IgD-negative memory B cell (primary cell): ENCODE measurements at regions not wholly inside any gene's neighbourhood (a gene's known extent, or its start where the extent isn't known, plus 50 kb on each side); places are given as distances from the start of the nearest gene placed in this dataset.

ENCODE experiments used
- H3K27ac Mint-ChIP-seq, 3 donors: one replicate each; pipeline ENCODE4 v1.8.0; 2020 to 2022; ENCODE audit warnings: mild to moderate bottlenecking in 3 of 3, mixed read lengths in 3 of 3, moderate library complexity in 1 of 3
- H3K27me3 Mint-ChIP-seq: one replicate; pipeline ENCODE4 v1.8.0; 2021; ENCODE audit warnings: mixed read lengths
- H3K36me3 Mint-ChIP-seq: one replicate; pipeline ENCODE4 v1.8.0; 2020; ENCODE audit warnings: mild to moderate bottlenecking, mixed read lengths
- H3K4me1 Mint-ChIP-seq, 3 donors: one replicate each; pipeline ENCODE4 v1.8.0; 2020 to 2022; ENCODE audit warnings: mixed read lengths in 3 of 3, mild to moderate bottlenecking in 1 of 3
- H3K4me3 Mint-ChIP-seq, 4 donors: one replicate each; pipeline ENCODE4 v1.8.0; 2020 to 2022; ENCODE audit warnings: mild to moderate bottlenecking in 4 of 4, mixed read lengths in 4 of 4, moderate library complexity in 3 of 4
- H3K9me3 Mint-ChIP-seq, 3 donors: one replicate each; pipeline ENCODE4 v1.8.0; 2020 to 2021; ENCODE audit warnings: mixed read lengths in 3 of 3, mild to moderate bottlenecking in 1 of 3

GRCh38 chr14:101129521-101130167 is 226.1 kb upstream of the RTL1 start:
- peaks cover 0 to 3% (median 0%) of the 10 kb centered on the region in 3 donors for H3K4me1 Mint-ChIP-seq
- H3K27me3 Mint-ChIP-seq: peaks cover 12% of the 10 kb centered on the region
- no peak overlapping the region for H3K4me3 Mint-ChIP-seq
- no peak overlapping the region for H3K27ac Mint-ChIP-seq
- H3K9me3 Mint-ChIP-seq: peaks cover 6 to 12% (median 8%) of the 10 kb centered on the region in 3 donors
- H3K36me3 Mint-ChIP-seq: peaks cover 1% of the 10 kb centered on the region

- Mint-ChIP-seq H3K27me3 (peaks cover 15% of the 10 kb centered on the region), H3K9me3 (peaks cover 6 to 12% (median 8%) of the 10 kb centered on the region in 3 donors), H3K4me3 (no peak overlapping the region), H3K36me3 (peaks cover 1% of the 10 kb centered on the region), H3K4me1 (peaks cover 0 to 3% (median 0%) of the 10 kb centered on the region in 3 donors), H3K27ac (no peak overlapping the region)
These were observed 227.3 kb upstream of the RTL1 start for GRCh38 chr14:101130861-101131260.

- Mint-ChIP-seq H3K27me3 (peaks cover 15% of the 10 kb centered on the region), H3K4me3 (no peak overlapping the region)
These were observed 228.0 kb upstream of the RTL1 start for GRCh38 chr14:101131451-101131916.

GRCh38 chr14:101132051-101132571 is 228.6 kb upstream of the RTL1 start:
- H3K27ac Mint-ChIP-seq: no peak overlapping the region
- peaks cover 6 to 12% (median 7%) of the 10 kb centered on the region in 3 donors for H3K9me3 Mint-ChIP-seq
- H3K4me1 Mint-ChIP-seq: peaks cover 0 to 3% (median 0%) of the 10 kb centered on the region in 3 donors
- peaks cover 15% of the 10 kb centered on the region for H3K27me3 Mint-ChIP-seq
- peaks cover 1% of the 10 kb centered on the region for H3K36me3 Mint-ChIP-seq
- H3K4me3 Mint-ChIP-seq: no peak overlapping the region

More at GRCh38 chr14:101131451-101131916, 228.0 kb upstream of the RTL1 start:
- no peak overlapping the region for H3K27ac Mint-ChIP-seq
- peaks cover 1% of the 10 kb centered on the region for H3K36me3 Mint-ChIP-seq
- peaks cover 6 to 12% (median 8%) of the 10 kb centered on the region in 3 donors for H3K9me3 Mint-ChIP-seq
- H3K4me1 Mint-ChIP-seq: peaks cover 0 to 3% (median 0%) of the 10 kb centered on the region in 3 donors

GRCh38 chr14:101132588-101132987 is 229.1 kb upstream of the RTL1 start:
- H3K4me1 Mint-ChIP-seq: peaks cover 0 to 3% (median 0%) of the 10 kb centered on the region in 3 donors
- H3K36me3 Mint-ChIP-seq: peaks cover 1% of the 10 kb centered on the region
- peaks cover 2 to 12% (median 6%) of the 10 kb centered on the region in 3 donors for H3K9me3 Mint-ChIP-seq
- H3K4me3 Mint-ChIP-seq: no peak overlapping the region
- H3K27me3 Mint-ChIP-seq: peaks cover 15% of the 10 kb centered on the region
- no peak overlapping the region for H3K27ac Mint-ChIP-seq

GRCh38 chr14:101133068-101133467 is 229.5 kb upstream of the RTL1 start:
- H3K36me3 Mint-ChIP-seq: peaks cover 1% of the 10 kb centered on the region
- H3K27ac Mint-ChIP-seq: no peak overlapping the region
- H3K27me3 Mint-ChIP-seq: peaks cover 15% of the 10 kb centered on the region
- H3K4me1 Mint-ChIP-seq: peaks cover 0 to 3% (median 0%) of the 10 kb centered on the region in 3 donors
- H3K9me3 Mint-ChIP-seq: peaks cover 0 to 7% (median 6%) of the 10 kb centered on the region in 3 donors
- H3K4me3 Mint-ChIP-seq: no peak overlapping the region

GRCh38 chr14:101134161-101134631 is 230.7 kb upstream of the RTL1 start:
- peaks cover 2 to 6% (median 6%) of the 10 kb centered on the region in 3 donors for H3K9me3 Mint-ChIP-seq
- H3K27me3 Mint-ChIP-seq: peaks cover 13% of the 10 kb centered on the region
- H3K27ac Mint-ChIP-seq: no peak overlapping the region
- peaks cover 0 to 3% (median 0%) of the 10 kb centered on the region in 3 donors for H3K4me1 Mint-ChIP-seq
- peaks cover 1% of the 10 kb centered on the region for H3K36me3 Mint-ChIP-seq
- H3K4me3 Mint-ChIP-seq: no peak overlapping the region

- H3K9me3 Mint-ChIP-seq: peaks cover 2 to 6% (median 6%) of the 10 kb centered on the region in 3 donors
- peaks cover 0 to 3% (median 0%) of the 10 kb centered on the region in 3 donors for H3K4me1 Mint-ChIP-seq
These were observed 231.4 kb upstream of the RTL1 start for GRCh38 chr14:101134851-101135433.

GRCh38 chr14:101135796-101136742 is 232.5 kb upstream of the RTL1 start:
- no peak overlapping the region for H3K4me3 Mint-ChIP-seq
- peaks cover 11% of the 10 kb centered on the region for H3K27me3 Mint-ChIP-seq
- H3K27ac Mint-ChIP-seq: no peak overlapping the region
- peaks cover 2 to 16% (median 12%) of the 10 kb centered on the region in 3 donors for H3K9me3 Mint-ChIP-seq
- no peaks in the 10 kb centered on the region for H3K36me3 Mint-ChIP-seq
- no peaks in the 10 kb centered on the region for H3K4me1 Mint-ChIP-seq

More at GRCh38 chr14:101134851-101135433, 231.4 kb upstream of the RTL1 start:
- H3K4me3 Mint-ChIP-seq: no peak overlapping the region
- H3K36me3 Mint-ChIP-seq: peaks cover 1% of the 10 kb centered on the region
- peaks cover 13% of the 10 kb centered on the region for H3K27me3 Mint-ChIP-seq
- H3K27ac Mint-ChIP-seq: no peak overlapping the region

GRCh38 chr14:101137234-101137633 is 233.7 kb upstream of the RTL1 start:
- H3K27ac Mint-ChIP-seq: no peak overlapping the region
- H3K4me1 Mint-ChIP-seq: no peaks in the 10 kb centered on the region
- peaks cover 5% of the 10 kb centered on the region for H3K27me3 Mint-ChIP-seq
- H3K9me3 Mint-ChIP-seq: peaks cover 9 to 26% (median 12%) of the 10 kb centered on the region in 3 donors
- no peaks in the 10 kb centered on the region for H3K36me3 Mint-ChIP-seq
- H3K4me3 Mint-ChIP-seq: no peak overlapping the region

- no peaks in the 10 kb centered on the region for H3K27me3 Mint-ChIP-seq
- H3K9me3 Mint-ChIP-seq: peaks cover 8 to 33% (median 20%) of the 10 kb centered on the region in 3 donors
- H3K4me1 Mint-ChIP-seq: no peaks in the 10 kb centered on the region
- no peak overlapping the region for H3K4me3 Mint-ChIP-seq
- peaks cover 1% of the 10 kb centered on the region for H3K36me3 Mint-ChIP-seq
- no peak overlapping the region for H3K27ac Mint-ChIP-seq
These were observed 244.3 kb upstream of the RTL1 start for GRCh38 chr14:101147848-101148247.

GRCh38 chr14:101150039-101150610 is 246.6 kb upstream of the RTL1 start:
- Mint-ChIP-seq H3K9me3 (peaks cover 6 to 22% (median 20%) of the 10 kb centered on the region in 3 donors), H3K36me3 (peaks cover 1% of the 10 kb centered on the region), H3K27me3 (no peaks in the 10 kb centered on the region), H3K4me1 (no peaks in the 10 kb centered on the region), H3K4me3 (no peak overlapping the region), H3K27ac (no peak overlapping the region)

- no peaks in the 10 kb centered on the region for H3K27me3 Mint-ChIP-seq
- no peaks in the 10 kb centered on the region for H3K4me1 Mint-ChIP-seq
- H3K9me3 Mint-ChIP-seq: peaks cover 4 to 15% (median 12%) of the 10 kb centered on the region in 3 donors
- peaks cover 1% of the 10 kb centered on the region for H3K36me3 Mint-ChIP-seq
- no peak overlapping the region for H3K4me3 Mint-ChIP-seq
- H3K27ac Mint-ChIP-seq: no peak overlapping the region
These were observed 247.9 kb upstream of the RTL1 start for GRCh38 chr14:101151226-101151926.

GRCh38 chr14:101151927-101152305 is 248.4 kb upstream of the RTL1 start:
- H3K4me3 Mint-ChIP-seq: peak overlapping the region in 1 of 4 donors; percentile 5
- no peak overlapping the region for H3K27ac Mint-ChIP-seq
- H3K9me3 Mint-ChIP-seq: peaks cover 4 to 15% (median 11%) of the 10 kb centered on the region in 3 donors
- no peaks in the 10 kb centered on the region for H3K27me3 Mint-ChIP-seq
- no peaks in the 10 kb centered on the region for H3K4me1 Mint-ChIP-seq
- peaks cover 1% of the 10 kb centered on the region for H3K36me3 Mint-ChIP-seq
